Loucy (cell line): ENCODE measurements at regions not wholly inside any gene's neighbourhood (a gene's known extent, or its start where the extent isn't known, plus 50 kb on each side); places are given as distances from the start of the nearest gene placed in this dataset.

Source experiments
- H2AFZ ChIP-seq: fragments of 200-600 bp; sonication (generic); 2 replicates; pipeline ENCODE4 v1.6.0; 2016; ENCODE audit warnings: antibody characterized with exemption, mild to moderate bottlenecking, low read length, moderate library complexity
- H3F3A ChIP-seq: fragments of 200-600 bp; 2 replicates; pipeline ENCODE4 v1.6.0; 2016; ENCODE audit warnings: antibody characterized with exemption, low read depth, mild to moderate bottlenecking
- H3K27me3 ChIP-seq: fragments of 200-600 bp; sonication (generic); 2 replicates; pipeline ENCODE4 v1.6.1; 2014; ENCODE audit warnings: low read length, mild to moderate bottlenecking; ENCODE audit not compliant: insufficient read depth, poor library complexity, severe bottlenecking
- H3K36me3 ChIP-seq: fragments of 200-600 bp; sonication (generic); 2 replicates; pipeline ENCODE4 v1.6.1; 2016; ENCODE audit warnings: low read length; ENCODE audit not compliant: insufficient read depth
- H3K4me1 ChIP-seq: fragments of 200-600 bp; sonication (generic); 2 replicates; pipeline ENCODE4 v1.5.1; 2014; ENCODE audit warnings: low read length, mild to moderate bottlenecking; ENCODE audit not compliant: insufficient read depth, poor library complexity, severe bottlenecking
- H3K4me2 ChIP-seq: fragments of 200-600 bp; sonication (generic); 2 replicates; pipeline ENCODE4 v1.6.0; 2014; ENCODE audit warnings: antibody characterized with exemption, low read length, low read depth, mild to moderate bottlenecking; ENCODE audit not compliant: poor library complexity, severe bottlenecking
- H3K4me3 ChIP-seq: fragments of 200-600 bp; sonication (generic); 2 replicates; pipeline ENCODE4 v1.5.1; 2014; ENCODE audit warnings: low read length, mild to moderate bottlenecking, mixed read lengths; ENCODE audit not compliant: poor library complexity, severe bottlenecking
- H3K79me2 ChIP-seq: fragments of 200-600 bp; sonication (generic); 2 replicates; pipeline ENCODE4 v1.6.1; 2014; ENCODE audit warnings: low read length; ENCODE audit not compliant: insufficient read depth
- H3K9ac ChIP-seq: fragments of 200-600 bp; sonication (generic); 2 replicates; pipeline ENCODE4 v1.6.0; 2014; ENCODE audit warnings: mild to moderate bottlenecking, low read depth, low read length, moderate library complexity; ENCODE audit not compliant: poor library complexity, severe bottlenecking
- H3K9me2 ChIP-seq: fragments of 200-600 bp; sonication (generic); replicated peaks from 2 replicates; pipeline ENCODE4 v1.6.1; 2016; ENCODE audit warnings: low read depth, low read length, mixed read lengths
- H3K9me3 ChIP-seq: fragments of 200-600 bp; sonication (generic); 2 replicates; pipeline ENCODE4 v1.6.1; 2014; ENCODE audit warnings: mild to moderate bottlenecking, antibody characterized with exemption, low read length, low read depth; ENCODE audit not compliant: insufficient read depth
- H4K20me1 ChIP-seq: fragments of 200-600 bp; sonication (generic); 2 replicates; pipeline ENCODE4 v1.6.0; 2014; ENCODE audit warnings: antibody characterized with exemption, low read length, mild to moderate bottlenecking; ENCODE audit not compliant: insufficient read depth, poor library complexity, severe bottlenecking
- CTCF ChIP-seq: fragments of 200-600 bp; sonication (generic); conservative IDR thresholded peaks from 2 replicates; pipeline ENCODE4 v1.5.1; 2014; ENCODE audit warnings: mild to moderate bottlenecking, antibody characterized with exemption, low read length
- EZH2phosphoT487 ChIP-seq: fragments of 200-600 bp; IDR thresholded peaks from 2 replicates; pipeline ENCODE4 v1.6.1; 2018; ENCODE audit warnings: antibody characterized with exemption, mild to moderate bottlenecking, moderate library complexity, borderline replicate concordance

GRCh38 chr3:3545360-3545759 is 253.9 kb upstream of the LRRN1 start:
- no peak overlapping the region for H2AFZ ChIP-seq
- H3K36me3 ChIP-seq: no peaks in the 10 kb centered on the region
- no peak overlapping the region for H3K4me2 ChIP-seq
- H3F3A ChIP-seq: no peaks in the 10 kb centered on the region
- no peak for TF ChIP-seq EZH2phosphoT487
- no peak for TF ChIP-seq CTCF
- no peaks in the 10 kb centered on the region for H3K4me1 ChIP-seq
- H3K4me3 ChIP-seq: no peak overlapping the region
- no peaks in the 10 kb centered on the region for H4K20me1 ChIP-seq
- no peaks in the 10 kb centered on the region for H3K79me2 ChIP-seq
- H3K9me3 ChIP-seq: 0 out of 2 replicates have a peak, but pooled peaks cover 3% of the 10 kb centered on the region
- no peaks in the 10 kb centered on the region for H3K27me3 ChIP-seq
- no peak overlapping the region for H3K9ac ChIP-seq
- H3K9me2 ChIP-seq: no peaks in the 10 kb centered on the region

GRCh38 chr3:3538451-3538850 is 260.8 kb upstream of the LRRN1 start:
- Histone ChIP-seq H3K9me2 (no peaks in the 10 kb centered on the region), H3K9me3 (no peaks in the 10 kb centered on the region), H2AFZ (no peak overlapping the region), H3K27me3 (no peaks in the 10 kb centered on the region), H3K9ac (no peak overlapping the region), H3K4me1 (no peaks in the 10 kb centered on the region), H3K4me2 (no peak overlapping the region), H4K20me1 (no peaks in the 10 kb centered on the region), H3K4me3 (no peak overlapping the region), H3F3A (no peaks in the 10 kb centered on the region), H3K79me2 (no peaks in the 10 kb centered on the region), H3K36me3 (no peaks in the 10 kb centered on the region)
- TF ChIP-seq CTCF (no peak), EZH2phosphoT487 (no peak)

GRCh38 chr3:3532508-3532907 is 266.7 kb upstream of the LRRN1 start:
- H3K4me3 ChIP-seq: no peak overlapping the region
- no peaks in the 10 kb centered on the region for H3F3A ChIP-seq
- no peaks in the 10 kb centered on the region for H4K20me1 ChIP-seq
- TF ChIP-seq CTCF (no peak), EZH2phosphoT487 (no peak)
- no peaks in the 10 kb centered on the region for H3K9me2 ChIP-seq
- no peaks in the 10 kb centered on the region for H3K9me3 ChIP-seq
- no peaks in the 10 kb centered on the region for H3K4me1 ChIP-seq
- no peaks in the 10 kb centered on the region for H3K79me2 ChIP-seq
- no peak overlapping the region for H3K9ac ChIP-seq
- no peaks in the 10 kb centered on the region for H3K36me3 ChIP-seq
- no peaks in the 10 kb centered on the region for H3K27me3 ChIP-seq
- no peak overlapping the region for H3K4me2 ChIP-seq
- H2AFZ ChIP-seq: no peak overlapping the region
